ENCODE measurements at regions not wholly inside any gene's neighbourhood (a gene's known extent, or its start where the extent isn't known, plus 50 kb on each side); places are given as distances from the start of the nearest gene placed in this dataset.

DNA sequence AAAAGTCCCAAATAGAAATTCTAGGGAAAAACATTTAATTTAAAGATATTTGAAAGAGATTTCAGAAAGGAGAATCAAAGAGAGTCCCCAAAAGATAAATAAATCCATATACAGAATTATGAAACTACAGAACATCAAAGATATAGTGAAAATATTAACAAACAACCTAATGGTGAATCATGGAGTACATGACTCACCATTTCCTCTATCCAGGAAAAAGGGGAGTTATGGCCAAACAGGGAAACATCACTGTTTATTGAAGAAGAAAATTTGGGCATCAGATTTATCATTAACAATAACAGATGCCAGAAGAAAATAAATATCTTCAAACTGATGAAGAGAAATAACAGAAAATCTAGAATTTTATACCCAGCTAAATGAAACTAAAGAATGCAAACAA, 448.3 kb downstream of the CDH2 start:
- peaks cover 15% of the 10 kb centered on the region for H3K9me3 ChIP-seq
- no peaks in the 10 kb centered on the region for H3K27me3 ChIP-seq (ENCODE audit: insufficient read depth in 3 of 3, low read length in 2 of 3)
- H3K36me3 ChIP-seq (ENCODE audit: insufficient read depth in 1 of 2, low read depth in 1 of 2): no peaks in the 10 kb centered on the region
- intact Hi-C loops (cut with DNase I): no loop called here
- H3K27ac ChIP-seq: no peak overlapping the region
- ATAC-seq: no peak
- H3K4me1 ChIP-seq: no peaks in the 10 kb centered on the region
- TF ChIP-seq, protein P1, sequence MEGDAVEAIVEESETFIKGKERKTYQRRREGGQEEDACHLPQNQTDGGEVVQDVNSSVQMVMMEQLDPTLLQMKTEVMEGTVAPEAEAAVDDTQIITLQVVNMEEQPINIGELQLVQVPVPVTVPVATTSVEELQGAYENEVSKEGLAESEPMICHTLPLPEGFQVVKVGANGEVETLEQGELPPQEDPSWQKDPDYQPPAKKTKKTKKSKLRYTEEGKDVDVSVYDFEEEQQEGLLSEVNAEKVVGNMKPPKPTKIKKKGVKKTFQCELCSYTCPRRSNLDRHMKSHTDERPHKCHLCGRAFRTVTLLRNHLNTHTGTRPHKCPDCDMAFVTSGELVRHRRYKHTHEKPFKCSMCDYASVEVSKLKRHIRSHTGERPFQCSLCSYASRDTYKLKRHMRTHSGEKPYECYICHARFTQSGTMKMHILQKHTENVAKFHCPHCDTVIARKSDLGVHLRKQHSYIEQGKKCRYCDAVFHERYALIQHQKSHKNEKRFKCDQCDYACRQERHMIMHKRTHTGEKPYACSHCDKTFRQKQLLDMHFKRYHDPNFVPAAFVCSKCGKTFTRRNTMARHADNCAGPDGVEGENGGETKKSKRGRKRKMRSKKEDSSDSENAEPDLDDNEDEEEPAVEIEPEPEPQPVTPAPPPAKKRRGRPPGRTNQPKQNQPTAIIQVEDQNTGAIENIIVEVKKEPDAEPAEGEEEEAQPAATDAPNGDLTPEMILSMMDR (IDR thresholded peaks at IDR 0.05): no peak
- DNase-seq: no peak
- no peak overlapping the region for H3K4me3 ChIP-seq

DNA sequence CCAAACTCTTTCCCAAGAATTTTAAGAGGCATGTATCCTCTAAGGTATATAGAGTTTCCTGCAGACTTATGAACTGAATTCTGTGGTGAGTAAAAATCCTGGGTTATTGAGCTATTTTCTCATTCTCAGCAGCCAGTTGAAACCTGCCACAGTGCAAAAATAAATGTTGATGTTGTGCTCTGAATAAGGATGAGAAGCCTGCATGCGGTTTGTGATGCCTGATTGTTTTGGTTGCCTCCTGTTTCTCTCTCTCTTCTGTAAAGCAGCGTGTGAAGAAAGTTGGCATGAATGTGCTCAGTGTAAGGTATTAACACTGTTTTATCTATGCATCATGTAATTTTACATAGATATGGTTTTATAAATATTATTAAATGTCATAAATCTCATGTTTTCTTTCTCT, 452.6 kb downstream of the CDH2 start:
- 46 to 50% (median 48%) methylated on average over 2 of the region's 2 CpGs for WGBS, 3 donors
- Histone ChIP-seq H3K36me3 (ENCODE audit: insufficient read depth in 1 of 2, low read depth in 1 of 2) (no peaks in the 10 kb centered on the region), H3K4me3 (no peak overlapping the region), H3K9me3 (peaks cover 14% of the 10 kb centered on the region), H3K27ac (no peak overlapping the region), H3K27me3 (ENCODE audit: insufficient read depth in 3 of 3, low read length in 2 of 3) (no peaks in the 10 kb centered on the region), H3K4me1 (no peaks in the 10 kb centered on the region)
- DNase-seq: no peak
- TF ChIP-seq, protein P1 (IDR thresholded peaks at IDR 0.05): no peak
- intact Hi-C loops (cut with DNase I): no loop called here
- no peak for ATAC-seq

DNA sequence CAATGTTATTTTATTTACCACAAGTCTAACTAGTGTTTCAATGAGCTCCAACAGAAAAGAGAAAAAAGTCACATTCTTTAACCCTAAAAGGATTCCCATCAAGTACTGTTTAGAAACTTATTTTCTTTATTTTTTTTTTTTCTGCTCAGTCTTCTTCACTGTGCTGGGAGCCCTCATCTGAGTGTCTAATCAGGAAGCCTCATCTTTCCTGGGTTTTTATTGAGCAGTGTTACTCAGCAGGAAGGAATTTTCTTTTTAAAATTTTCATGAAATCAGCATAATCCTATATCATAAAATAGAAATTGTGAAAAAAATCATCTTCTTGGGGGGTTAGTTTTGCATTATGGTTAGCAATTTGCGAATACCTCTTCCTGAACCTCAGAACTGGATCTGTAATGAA, 453.8 kb downstream of the CDH2 start:
- no peak for DNase-seq
- TF ChIP-seq, protein P1 (IDR thresholded peaks at IDR 0.05): no peak
- no peaks in the 10 kb centered on the region for H3K27me3 ChIP-seq (ENCODE audit: insufficient read depth in 3 of 3, low read length in 2 of 3)
- intact Hi-C loops (cut with DNase I): no loop called here
- no peak overlapping the region for H3K27ac ChIP-seq
- H3K9me3 ChIP-seq: peaks cover 2% of the 10 kb centered on the region
- WGBS, 3 donors: 64 to 81% (median 78%) methylated on average over 1 of the region's 1 CpG
- no peaks in the 10 kb centered on the region for H3K4me1 ChIP-seq
- ATAC-seq: no peak
- no peak overlapping the region for H3K4me3 ChIP-seq
- no peaks in the 10 kb centered on the region for H3K36me3 ChIP-seq (ENCODE audit: insufficient read depth in 1 of 2, low read depth in 1 of 2)

DNA sequence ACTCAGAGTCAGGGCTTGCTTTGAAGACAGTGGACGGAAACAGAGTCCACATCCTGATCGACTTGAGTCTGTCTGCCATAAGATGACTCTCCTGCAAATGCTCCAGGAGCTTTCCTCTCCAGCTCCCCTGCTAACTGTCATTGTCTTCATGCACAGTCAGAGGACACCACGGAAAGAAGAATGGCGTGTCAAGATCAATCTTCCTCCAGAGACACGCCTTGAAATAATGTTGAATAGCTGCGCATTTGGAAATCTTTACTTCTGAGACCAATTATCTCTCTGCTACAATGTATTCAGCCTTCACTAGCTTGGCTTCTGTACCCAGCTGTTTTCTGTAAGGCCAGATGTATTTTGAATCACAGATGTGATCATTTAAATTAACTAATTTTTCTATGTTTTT, 457.2 kb downstream of the CDH2 start:
- WGBS, 3 donors: 68 to 74% (median 69%) methylated on average over 6 of the region's 6 CpGs
- TF ChIP-seq, protein P1 (IDR thresholded peaks at IDR 0.05): no peak
- Histone ChIP-seq H3K9me3 (no peaks in the 10 kb centered on the region), H3K27me3 (ENCODE audit: insufficient read depth in 3 of 3, low read length in 2 of 3) (no peaks in the 10 kb centered on the region), H3K4me3 (no peak overlapping the region), H3K4me1 (no peaks in the 10 kb centered on the region), H3K36me3 (ENCODE audit: insufficient read depth in 1 of 2, low read depth in 1 of 2) (no peaks in the 10 kb centered on the region), H3K27ac (no peak overlapping the region)
- ATAC-seq (no peak), DNase-seq (no peak)
- intact Hi-C loops (cut with DNase I): no loop called here

DNA sequence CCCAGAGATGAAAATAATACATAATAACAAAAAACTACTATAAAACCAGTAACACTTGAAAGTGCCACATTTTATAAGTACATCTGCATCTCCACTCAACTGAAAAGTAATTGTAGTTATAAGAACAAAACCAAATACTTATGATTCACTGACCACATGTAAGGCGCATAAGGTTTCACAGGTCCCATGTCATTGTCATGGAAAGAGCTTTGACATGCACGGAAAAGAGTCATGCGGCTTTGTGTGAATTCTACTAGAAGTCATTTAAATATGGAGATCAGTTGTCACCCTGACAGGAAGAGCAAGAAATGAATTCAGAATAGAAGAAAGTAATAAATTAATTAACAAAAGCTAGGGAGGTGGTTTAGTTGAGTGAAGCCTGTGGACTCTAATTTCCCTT, 459.1 kb downstream of the CDH2 start:
- H3K36me3 ChIP-seq (ENCODE audit: insufficient read depth in 1 of 2, low read depth in 1 of 2): no peaks in the 10 kb centered on the region
- TF ChIP-seq, protein P1 (IDR thresholded peaks at IDR 0.05): no peak
- H3K4me1 ChIP-seq: no peaks in the 10 kb centered on the region
- 92 to 95% (median 95%) methylated on average over 3 of the region's 3 CpGs for WGBS, 3 donors
- intact Hi-C loops (cut with DNase I): no loop called here
- H3K9me3 ChIP-seq: no peaks in the 10 kb centered on the region
- DNase-seq: no peak
- H3K27me3 ChIP-seq (ENCODE audit: insufficient read depth in 3 of 3, low read length in 2 of 3): no peaks in the 10 kb centered on the region
- ATAC-seq: no peak
- H3K27ac ChIP-seq: no peak overlapping the region
- no peak overlapping the region for H3K4me3 ChIP-seq

Measured in psoas muscle (tissue), 7 donors.